ENCODE measurements at regions not wholly inside any gene's neighbourhood (a gene's known extent, or its start where the extent isn't known, plus 50 kb on each side); places are given as distances from the start of the nearest gene placed in this dataset.
"Not testable (repeated sequence)": the region's sequence is repeated elsewhere in the genome, so short reads cannot be mapped to it uniquely, and the experiment has no call there.

GRCh38 chr16:59920054-59920453 is 1185.9 kb upstream of the GOT2 start:
- no peak for DNase-seq

DNA sequence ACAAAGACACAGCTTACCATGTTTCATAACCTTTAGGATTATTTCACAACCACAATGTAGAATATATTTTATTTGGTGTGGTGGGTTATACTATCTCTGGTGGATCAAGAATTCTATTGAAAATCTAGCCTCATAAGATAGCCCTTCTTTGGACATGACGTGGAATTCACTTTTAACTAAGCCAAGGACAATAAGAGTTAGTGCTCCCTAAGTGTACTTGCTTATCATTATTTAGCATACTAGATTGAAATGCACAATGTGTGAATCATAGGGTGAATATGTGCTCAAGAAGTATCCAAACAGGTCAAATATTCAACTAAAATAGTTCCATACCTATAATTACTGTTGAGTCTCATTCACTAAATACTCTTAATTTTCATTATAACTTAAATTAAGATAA is 1179.5 kb upstream of the GOT2 start:
- DNase-seq = no peak

DNA sequence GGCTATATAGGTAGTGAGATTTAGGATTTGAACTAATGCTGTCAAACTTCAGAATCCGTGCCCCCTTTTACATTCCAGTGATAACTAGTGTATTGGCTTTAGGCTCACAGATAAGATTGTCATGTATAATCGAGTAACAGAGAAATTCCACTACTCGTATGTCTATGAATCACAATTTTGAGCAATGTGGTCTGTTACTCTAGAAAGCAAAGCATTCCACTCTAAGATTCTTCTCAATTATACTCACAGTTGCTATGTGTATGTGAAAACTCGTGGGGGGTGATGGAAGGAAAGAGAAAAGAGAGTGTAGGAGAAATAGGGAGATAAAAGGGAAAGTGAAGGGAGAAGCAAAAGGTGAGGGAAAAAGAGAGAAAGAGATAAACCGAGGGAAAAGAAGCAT is 1175.1 kb upstream of the GOT2 start:
- no peak for DNase-seq

DNA sequence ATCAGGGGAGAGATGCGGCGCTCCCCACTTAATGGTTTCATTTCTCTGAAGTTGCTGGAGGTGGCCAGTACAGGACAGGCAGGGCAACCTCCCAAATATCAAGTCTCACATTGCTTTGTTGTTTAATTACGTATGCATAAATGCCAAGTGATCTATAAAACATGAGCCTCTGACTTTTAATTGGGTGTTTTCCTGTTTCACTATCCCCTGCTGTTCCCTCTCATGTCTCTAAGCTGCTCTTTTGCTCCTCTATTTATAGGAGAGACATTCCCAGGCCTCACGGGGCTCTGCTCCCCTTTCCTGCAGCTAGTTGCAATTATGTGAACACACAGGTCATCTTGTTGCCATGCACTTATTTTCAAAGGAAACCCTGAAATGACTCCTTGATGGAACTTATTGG is 1173.5 kb upstream of the GOT2 start:
- DNase-seq = no peak

DNA sequence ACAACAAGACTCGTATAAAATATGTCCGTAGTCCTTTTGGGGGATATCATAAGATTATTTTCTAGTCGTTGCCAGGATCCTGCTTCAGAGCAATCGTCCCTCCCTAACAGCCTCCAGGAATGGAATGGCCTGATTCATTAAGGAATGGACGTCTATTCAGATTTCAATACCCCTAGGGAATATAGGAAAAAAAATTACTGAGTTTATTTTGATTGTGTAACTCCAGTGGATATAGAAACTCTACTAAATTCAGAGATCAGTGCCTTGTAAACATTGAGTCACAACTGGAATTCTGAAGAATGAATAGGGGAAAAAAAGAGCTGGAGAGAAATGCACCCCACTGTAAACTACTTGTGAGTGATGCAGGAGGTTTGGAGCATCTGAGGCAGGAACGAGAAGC is 1171.5 kb upstream of the GOT2 start:
- DNase-seq = no peak

GRCh38 chr16:59905131-59905530 is 1171.0 kb upstream of the GOT2 start:
- DNase-seq = no peak

GRCh38 chr16:59899940-59900339 is 1165.8 kb upstream of the GOT2 start:
- DNase-seq = no peak

- DNase-seq = no peak
Observed at GRCh38 chr16:59892376-59892775, 1158.3 kb upstream of the GOT2 start.

DNA sequence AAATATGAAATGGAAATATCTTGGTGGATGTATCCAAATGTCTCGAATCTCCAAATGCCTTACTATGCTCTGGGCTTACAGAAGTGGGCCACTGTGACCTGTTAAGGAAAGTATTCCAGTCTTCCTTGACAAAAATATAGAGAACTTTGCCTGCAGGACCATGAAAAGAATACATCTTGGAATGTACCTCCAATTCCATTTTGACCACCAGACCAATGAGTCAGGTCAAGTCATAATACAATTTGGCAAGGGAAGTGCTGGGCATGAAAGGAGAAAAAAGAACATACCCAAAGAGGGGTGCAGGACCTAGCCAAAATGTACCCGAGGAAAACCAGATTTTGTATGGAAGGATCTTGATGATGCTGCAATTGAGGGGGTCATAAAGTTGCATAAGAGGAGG is 1153.7 kb upstream of the GOT2 start:
- DNase-seq = no peak

- DNase-seq = no peak
Observed at GRCh38 chr16:59886021-59886420, 1151.9 kb upstream of the GOT2 start.

DNA sequence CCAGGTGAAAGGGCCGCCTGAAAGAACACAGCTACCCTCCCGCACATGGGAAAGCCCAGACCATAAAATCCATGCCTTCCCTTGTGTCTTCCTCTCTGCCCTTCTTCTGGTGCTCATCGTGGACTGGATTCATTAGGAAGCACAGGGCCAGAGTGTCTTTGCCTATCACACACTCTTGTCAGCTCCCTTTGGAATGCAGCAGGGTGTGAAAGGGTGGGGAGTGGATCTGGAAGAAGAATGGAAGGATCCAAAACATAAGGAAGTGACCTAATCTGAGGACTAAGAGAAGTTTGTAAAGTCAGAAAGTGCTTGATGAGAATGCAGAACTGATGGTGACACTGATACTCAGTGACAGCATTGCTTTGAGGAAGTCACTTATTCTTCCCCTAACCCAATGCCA is 1147.3 kb upstream of the GOT2 start:
- no peak for DNase-seq

- no peak for DNase-seq
Observed at GRCh38 chr16:59880611-59881010, 1146.5 kb upstream of the GOT2 start.

DNA sequence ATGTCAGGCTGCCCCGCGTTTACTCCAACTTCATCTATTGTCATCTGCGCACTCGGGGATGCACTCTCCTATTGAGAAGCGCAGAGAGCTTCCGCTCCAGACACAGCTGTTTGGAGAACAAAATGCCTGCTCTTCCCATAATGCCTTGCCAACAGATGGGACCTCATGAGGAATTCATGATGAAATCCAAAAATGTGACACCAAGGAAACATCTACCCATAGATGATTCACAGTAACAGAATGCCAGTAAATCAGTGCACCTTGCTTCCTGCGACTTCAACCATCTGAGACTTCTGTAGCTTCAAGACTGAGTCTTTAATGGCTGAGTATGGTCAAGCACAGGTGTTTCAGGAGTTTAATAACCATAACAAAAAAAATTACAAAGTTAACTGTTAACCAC is 1144.9 kb upstream of the GOT2 start:
- DNase-seq = no peak

GRCh38 chr16:59878479-59878878 is 1144.4 kb upstream of the GOT2 start:
- no peak for DNase-seq

DNA sequence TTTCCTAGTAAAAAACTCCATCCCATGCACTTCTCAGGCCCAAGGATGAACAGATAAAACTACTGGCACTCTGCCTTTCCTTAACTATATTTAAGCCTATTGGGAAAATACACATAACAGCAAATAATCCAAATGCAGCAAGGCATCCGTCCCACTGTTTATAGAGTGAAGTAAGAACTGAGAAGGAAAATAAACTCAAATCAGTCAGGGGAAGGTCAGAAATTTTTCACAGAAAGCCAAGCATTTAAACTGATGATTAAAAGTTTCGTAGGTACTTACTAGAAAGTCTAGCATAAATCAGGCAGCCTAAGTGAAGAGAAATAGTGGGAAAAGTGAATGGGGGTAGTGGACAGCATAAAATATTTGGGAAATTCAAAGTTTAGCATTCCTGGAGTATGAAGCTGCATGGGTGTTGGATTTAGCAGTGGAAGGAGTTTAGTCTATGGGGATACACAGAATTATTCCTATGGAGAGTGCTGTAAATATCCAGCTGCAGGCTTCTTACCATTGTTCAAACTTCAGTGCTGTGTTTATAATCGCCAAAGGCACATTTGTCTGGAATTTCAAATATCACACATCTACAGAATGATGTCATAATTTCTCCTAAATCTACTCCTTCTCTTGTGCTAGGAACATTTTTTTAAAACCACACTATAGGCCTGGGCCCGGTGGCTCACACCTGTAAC is 1131.0 kb upstream of the GOT2 start:
- DNase-seq = no peak

- DNase-seq = no peak
Observed at GRCh38 chr16:59859676-59860402, 1125.7 kb upstream of the GOT2 start.

GRCh38 chr16:59854846-59855439 is 1120.8 kb upstream of the GOT2 start:
- no peak for DNase-seq

- DNase-seq = no peak
Observed at GRCh38 chr16:59849716-59850115, 1115.6 kb upstream of the GOT2 start.

DNA sequence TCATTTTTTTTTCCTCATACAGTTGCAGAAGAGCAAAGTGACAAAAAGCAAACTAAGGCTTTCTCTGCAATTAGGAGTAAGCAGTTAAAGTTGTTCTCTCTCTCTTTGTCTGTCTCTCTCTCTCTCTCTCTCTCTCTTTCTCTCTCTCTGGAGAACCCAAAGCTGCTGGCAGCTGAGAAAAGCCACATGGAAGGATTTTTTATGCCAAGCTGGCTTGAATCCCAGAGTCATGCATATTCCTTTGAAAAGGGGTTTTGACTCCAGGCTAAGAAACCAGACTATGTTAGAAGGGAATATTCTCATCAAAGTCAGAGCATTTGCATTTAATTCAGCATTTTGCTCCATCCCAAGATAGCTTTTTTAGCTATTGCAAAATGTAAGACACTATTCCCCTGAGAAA is 1114.2 kb upstream of the GOT2 start:
- DNase-seq = no peak

DNA sequence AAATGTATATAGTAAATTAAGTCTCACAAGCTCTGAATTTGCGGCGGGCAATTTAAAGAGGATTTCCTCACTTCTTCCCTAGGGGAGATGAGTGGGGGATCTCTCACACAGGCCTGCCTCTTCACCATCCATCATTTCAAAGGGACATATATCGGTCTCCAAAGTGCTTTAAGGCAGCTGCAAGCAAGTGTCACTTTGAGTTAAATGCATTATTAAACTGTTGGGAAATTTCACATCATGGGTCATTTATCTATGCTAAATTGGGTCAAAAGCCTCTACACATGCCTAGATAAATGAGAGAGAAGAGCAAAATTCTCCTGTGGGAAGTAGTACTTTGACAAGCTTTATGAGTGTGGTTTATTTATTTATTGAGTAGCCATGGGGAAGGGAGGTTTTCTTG is 1106.1 kb upstream of the GOT2 start:
- DNase-seq = no peak

DNA sequence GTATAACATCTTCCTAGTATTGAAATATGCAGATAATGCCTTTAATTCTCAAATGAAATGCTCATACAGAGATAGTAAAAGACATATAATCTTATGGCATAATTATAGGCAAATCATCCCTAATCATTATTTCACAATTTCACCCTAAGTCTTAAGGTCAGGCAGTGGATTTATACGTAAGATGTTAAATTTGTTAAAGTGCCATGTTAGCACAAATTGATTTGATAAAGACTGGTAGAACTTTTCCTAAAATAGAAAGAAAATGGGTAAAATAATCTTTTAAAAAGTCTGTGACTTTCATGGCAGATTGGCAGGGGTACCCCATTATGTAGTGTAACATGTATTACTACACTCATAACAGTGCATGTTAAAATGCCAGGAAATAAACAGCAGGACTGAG is 1092.7 kb upstream of the GOT2 start:
- no peak for DNase-seq

DNA sequence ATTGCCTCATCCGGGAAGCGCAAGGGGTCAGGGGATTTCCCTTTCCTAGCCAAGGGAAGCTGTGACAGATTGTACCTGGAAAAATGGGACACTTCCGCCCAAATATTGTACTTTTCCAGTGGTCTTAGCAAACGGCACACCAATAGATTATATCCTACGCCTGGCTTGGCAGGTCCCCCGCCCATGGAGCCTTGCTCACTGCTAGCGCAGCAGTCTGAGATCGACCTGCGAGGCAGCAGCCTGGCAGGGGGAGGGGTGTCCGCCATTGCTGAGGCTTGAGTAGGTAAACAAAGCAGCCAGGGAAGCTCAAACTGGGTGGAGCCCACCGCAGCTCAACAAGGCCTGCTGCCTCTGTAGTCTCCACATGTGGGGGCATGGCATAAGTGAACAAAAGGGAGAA is 1075.4 kb upstream of the GOT2 start:
- not testable (repeated sequence) for DNase-seq

GRCh38 chr16:59783191-59783590 is 1049.1 kb upstream of the GOT2 start:
- no peak for DNase-seq

GRCh38 chr16:59773330-59773729 is 1039.2 kb upstream of the GOT2 start:
- no peak for DNase-seq

DNA sequence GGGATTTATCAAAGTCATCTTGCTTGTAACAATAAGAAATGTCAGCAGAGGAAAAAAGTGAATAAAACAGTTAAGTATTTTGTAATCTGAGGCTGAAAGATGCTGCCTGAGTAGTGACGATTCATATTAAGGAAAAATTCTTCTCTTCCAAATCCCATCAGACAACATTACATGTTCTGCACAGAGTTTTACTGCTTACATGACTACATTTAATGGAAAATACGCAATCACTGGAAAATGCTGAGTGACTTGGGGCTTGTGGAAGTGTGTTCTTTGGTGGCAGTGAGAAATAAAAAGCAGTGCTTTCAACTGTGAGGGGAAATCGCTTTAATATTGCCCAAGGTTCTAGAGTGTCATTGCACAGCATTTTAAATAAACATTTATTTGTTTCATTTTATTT is 1025.2 kb upstream of the GOT2 start:
- DNase-seq = no peak

Measured in NCI-H524 treated with DMSO at 0.1 percent for 48 hours (cell line).